DLD1 (cell line): ENCODE measurements at regions not wholly inside any gene's neighbourhood (a gene's known extent, or its start where the extent isn't known, plus 50 kb on each side); places are given as distances from the start of the nearest gene placed in this dataset.

Experiments
- in situ Hi-C: cut with HindIII; loops from 2 replicates; pipeline ENCODE4 v1.10.0; 2017; ENCODE audit warnings: low sequenced_read_pairs

- in situ Hi-C loops = no loop called here
These were observed 205.7 kb downstream of the TANC2 start for GRCh38 chr17:63171428-63172393.

DNA sequence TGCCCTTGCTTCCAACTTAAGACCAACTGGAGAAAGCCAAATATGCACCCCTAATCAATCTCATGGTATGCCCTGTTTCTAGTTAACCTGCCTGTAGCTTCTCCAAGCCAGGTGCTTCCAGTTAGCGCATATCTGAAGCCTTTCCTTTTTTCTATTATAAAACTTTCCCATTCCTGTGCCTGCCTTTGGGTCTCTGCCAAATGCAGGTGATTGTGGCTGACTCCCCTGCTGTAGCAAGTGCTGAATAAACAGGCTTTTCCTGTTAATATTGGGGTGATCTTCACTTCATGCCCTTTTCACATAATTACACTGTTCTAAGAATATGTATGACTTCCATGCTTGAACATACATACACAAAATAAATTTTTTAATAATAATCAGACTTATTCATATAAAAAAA is 207.4 kb downstream of the TANC2 start:
- in situ Hi-C loops = no loop called here

GRCh38 chr17:63173903-63174302 is 207.9 kb downstream of the TANC2 start:
- in situ Hi-C loops = no loop called here

DNA sequence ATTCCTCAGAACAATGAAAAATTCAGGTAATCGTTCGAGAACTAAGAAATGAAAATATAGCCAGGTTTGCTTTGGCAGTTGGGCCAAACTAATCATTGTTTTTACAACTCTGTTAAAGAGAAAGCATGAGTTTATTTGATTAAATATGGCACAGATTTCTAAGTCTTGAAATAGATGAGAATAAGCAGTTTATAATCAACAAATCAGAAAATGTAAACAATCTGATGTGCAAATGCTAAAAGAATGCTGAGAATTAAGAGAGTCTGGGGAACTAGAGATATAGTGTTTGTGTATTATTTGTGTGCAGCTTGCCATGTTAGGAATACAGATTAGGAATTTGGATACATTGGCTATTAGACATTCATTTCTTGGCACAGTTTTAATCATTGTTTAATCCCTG is 212.5 kb downstream of the TANC2 start:
- in situ Hi-C loops = no loop called here

DNA sequence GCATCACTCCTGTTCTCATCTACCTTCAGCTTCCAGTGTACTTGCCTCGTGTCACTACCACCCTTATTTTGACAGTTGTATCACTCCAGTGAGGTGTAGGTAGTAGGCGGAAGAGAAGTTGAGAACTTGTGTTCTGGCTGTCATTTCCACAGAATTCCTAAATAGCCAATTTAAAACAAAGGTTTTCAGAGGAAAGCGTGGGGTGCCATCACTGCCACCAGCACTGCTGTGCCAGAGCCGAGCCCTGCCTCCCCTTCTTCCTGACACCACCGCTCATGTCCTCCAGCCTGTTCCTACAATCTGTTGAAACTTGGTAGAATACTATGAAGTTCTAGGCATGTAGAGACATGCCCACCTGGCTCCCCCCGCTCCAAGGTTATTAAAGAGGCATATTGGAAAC is 215.8 kb downstream of the TANC2 start:
- in situ Hi-C loops = no loop called here

- in situ Hi-C loops = no loop called here
These were observed 219.4 kb downstream of the TANC2 start for GRCh38 chr17:63185420-63185819.

DNA sequence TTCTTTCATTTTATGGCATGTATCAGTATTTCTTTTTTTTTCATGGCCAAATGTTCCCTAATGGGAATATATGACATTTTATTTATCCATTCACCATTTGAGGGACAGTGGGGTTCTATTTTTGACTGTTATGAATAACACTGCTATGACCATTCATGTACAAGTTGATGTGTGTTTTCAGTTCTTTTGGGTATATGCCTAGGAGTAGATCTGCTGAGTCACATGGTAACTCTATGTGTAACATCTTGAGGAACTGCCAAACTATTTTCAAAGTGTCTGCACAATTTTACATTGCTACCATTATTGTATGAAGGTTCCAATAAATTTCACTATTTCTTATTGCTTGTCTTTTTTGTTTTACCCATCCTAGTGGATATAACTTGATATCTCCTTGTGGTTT is 223.0 kb downstream of the TANC2 start:
- in situ Hi-C loops = no loop called here

- in situ Hi-C loops = no loop called here
These were observed 223.9 kb downstream of the TANC2 start for GRCh38 chr17:63189930-63190329.

DNA sequence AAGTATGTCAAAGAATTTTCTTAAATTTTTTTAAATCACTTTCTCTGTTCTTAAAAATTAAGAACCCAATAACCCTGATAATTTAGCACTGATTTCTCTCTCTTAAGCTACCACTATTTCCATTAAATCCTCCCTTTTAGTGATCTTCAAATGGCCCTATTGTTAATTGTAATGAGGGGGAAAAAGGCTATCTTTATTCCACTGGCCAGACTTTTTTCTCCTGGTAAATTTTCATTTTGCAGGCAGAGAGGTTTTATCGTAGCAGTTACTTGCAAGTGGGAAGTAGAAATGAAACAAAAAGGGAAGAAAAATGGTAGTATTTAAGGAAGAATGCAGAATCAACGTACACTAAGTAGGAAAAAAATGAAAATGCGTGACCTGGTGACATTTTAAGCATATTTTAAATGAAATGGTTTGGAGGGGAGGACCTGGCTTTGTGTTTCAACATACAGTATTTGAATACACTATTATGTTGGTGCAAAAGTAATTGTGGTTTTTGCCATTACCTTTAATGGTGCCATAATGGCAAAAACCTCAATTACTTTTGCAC is 224.9 kb downstream of the TANC2 start:
- in situ Hi-C loops = no loop called here

DNA sequence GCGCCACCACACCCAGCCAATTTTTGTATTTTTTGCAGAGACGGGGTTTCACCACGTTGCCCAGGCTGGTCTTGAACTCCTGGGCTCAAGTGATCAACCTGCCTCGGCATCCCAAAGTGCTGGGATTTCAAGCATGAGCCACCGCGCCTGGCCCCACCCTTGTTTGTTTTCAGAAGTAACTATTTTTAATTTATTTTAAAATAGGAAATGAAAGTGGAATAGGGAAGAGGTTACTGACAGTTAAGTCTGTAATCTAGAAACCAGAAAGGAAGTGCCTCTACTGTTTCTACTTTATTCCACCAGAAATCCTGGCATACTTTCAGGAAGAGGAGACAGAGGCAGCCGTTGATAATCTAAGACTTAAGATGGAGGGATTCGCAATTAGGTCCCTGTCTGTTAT is 225.6 kb downstream of the TANC2 start:
- in situ Hi-C loops = no loop called here

DNA sequence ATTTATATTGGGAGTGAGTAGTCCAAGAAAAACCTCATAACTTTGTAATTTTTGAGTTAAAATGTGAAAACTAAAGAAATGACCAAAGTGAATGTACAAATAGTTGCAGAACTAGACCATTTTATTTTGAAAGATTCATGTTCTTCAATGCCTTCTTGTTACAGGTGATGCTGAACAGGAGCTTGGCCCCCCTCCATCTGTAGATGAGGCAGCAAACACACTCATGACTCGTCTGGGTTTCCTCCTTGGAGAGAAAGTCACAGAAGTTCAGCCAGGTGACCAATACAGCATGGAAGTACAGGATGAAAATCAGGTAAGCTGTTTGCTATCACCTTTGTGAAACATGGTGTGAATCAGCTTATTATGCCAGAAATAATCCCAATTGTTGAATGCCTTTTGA is 227.8 kb downstream of the TANC2 start:
- in situ Hi-C loops = no loop called here

GRCh38 chr17:63196772-63197335 is 230.8 kb downstream of the TANC2 start:
- in situ Hi-C loops = no loop called here

- in situ Hi-C loops = no loop called here
These were observed 237.6 kb downstream of the TANC2 start for GRCh38 chr17:63203652-63204051.

DNA sequence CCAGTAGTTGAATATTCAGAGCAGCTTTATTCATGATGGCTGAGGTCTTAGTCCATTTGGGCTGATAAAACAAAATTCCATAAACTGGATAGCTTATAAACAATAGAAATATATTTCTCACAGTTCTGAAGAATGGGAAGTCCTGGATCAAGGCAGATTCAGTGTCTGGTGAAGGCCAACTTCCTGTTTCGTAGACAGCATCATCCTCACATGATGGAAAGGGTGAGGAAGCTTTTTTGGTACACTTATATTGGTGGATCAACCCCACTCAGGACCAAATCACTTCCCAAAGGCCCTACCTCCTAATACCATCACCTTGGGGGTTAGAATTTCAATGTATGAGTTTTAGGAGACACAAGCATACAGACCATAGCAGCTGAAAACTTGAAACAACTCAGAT is 224.2 kb downstream of the CYB561 start:
- in situ Hi-C loops = no loop called here

DNA sequence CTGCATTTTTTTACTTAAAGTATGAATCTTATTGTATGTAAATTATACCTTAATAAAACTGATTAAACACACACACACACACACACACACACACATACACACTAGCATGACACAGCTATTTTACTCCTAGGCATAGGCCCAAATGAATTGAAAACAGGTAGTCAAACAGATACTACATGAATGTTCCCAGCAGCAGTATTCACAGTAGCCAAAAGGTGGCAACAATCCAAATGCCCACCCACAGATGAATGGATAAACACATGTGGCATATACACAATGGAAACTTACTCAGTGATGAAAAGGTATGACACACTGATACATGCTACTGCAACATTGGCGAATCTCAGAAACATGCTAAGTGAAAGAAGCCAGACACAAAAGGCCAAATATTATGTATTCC is 223.5 kb downstream of the CYB561 start:
- in situ Hi-C loops = no loop called here

GRCh38 chr17:63223212-63223911 is 222.7 kb downstream of the CYB561 start:
- in situ Hi-C loops = no loop called here

DNA sequence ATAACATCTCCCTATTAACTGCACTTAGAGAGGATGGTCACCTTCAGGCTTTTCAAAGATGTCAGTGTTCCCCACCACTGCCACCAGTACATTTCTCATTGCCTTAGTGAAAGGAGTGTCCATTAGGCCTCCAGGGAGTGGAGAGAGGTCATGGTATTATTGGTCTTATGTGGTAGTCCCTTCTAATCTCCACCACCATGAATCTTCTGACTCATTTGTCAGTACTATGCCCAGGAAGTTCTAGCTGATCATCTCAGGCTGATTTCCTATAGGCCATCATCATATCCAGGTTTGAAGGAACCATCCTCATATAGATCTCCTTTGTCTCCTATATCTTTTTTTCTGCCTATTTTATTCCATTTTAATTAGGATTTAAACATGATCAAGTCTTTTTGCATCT is 221.5 kb downstream of the CYB561 start:
- in situ Hi-C loops = loop anchor here (25.0 kb wide), 1 partner anchor 112 kb away; no protein-coding TSS in a partner anchor

GRCh38 chr17:63226720-63227119 is 219.4 kb downstream of the CYB561 start:
- in situ Hi-C loops = loop anchor here (25.0 kb wide), 1 partner anchor 114 kb away; no protein-coding TSS in a partner anchor

- in situ Hi-C loops = loop anchor here (25.0 kb wide), 1 partner anchor 119 kb away; no protein-coding TSS in a partner anchor
These were observed 215.0 kb downstream of the CYB561 start for GRCh38 chr17:63231015-63231620.

DNA sequence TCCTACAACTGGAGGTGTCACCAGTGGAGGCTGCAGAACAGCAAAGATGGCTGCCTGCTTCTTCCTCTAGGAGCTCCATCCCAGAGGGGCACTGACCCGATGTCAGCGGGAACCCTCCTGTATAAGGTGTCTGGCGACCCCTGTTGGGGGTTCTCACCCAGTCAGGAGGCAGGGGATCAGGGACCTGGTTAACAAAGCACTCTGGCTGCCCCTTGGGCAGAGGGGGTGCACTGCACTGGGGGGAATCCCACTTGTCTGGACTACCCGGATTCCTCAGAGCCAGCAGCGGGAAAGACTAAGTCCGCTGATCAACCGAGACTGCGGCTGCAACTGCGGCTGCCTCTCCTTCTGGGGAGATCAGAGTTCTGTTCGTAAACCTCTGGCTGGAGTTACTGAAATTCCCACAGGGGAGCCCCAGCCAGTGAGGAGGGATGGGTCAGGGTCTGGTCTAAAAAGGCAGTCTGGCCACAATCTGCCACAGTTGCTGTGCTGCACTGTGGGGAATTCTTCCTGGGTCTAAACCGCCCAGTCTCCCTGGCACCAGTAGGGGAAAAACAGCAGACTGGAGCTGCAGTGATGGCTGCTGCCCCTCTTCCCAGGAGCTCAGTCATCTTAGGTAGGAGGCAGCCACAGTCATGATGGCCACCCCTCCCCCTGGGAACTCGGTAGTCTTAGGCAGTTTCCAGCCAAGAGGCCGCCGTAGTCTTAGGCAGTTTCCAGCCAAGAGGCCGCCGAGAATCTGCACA is 213.4 kb downstream of the CYB561 start:
- in situ Hi-C loops = loop anchor here (25.0 kb wide), 1 partner anchor 120 kb away; no protein-coding TSS in a partner anchor
